ENCODE measurements at regions not wholly inside any gene's neighbourhood (a gene's known extent, or its start where the extent isn't known, plus 50 kb on each side); places are given as distances from the start of the nearest gene placed in this dataset.
"Not testable (repeated sequence)": the region's sequence is repeated elsewhere in the genome, so short reads cannot be mapped to it uniquely, and the experiment has no call there.

DNA sequence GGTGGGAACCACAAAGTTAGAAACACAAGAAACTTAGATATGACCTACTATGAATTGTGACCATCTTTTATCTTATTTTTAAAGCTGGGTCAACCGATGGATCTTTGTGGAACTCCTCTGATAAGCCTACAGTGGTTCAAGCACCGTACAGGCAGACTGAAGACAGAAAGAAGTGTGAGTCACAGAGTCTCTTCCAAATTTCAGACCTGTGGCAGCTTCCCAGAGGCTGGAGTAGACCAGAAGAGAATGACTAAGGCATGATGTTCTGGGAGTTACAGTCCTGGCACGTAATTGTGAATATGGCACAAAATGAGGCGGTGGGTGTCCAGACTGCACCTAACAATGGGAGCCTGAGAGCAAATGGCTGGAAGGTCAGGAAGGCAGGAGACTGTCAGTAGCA is 70.0 kb downstream of the LMO4 start:
- DNase-seq (ENCODE audit: low read depth, low spot score): no peak

DNA sequence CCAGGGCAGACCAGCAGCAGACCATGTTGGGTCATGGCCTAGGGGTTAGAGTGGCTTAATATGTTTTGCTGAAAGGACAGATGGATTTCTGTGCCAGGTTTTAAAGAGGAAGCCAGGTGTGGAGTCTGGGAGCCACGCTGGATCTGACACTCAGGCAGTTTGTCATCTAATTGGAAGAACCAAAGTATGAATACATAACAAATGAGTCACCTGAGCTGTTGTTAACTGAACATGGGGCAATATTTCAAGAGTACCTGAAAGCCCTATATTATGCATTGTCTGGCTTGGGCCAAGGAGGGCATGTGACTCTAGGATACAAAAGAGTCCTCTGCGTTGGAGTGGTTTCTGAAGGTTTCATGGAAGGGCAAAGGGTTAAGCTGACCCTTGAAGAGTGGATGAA is 70.6 kb downstream of the LMO4 start:
- DNase-seq (ENCODE audit: low read depth, low spot score): no peak

DNA sequence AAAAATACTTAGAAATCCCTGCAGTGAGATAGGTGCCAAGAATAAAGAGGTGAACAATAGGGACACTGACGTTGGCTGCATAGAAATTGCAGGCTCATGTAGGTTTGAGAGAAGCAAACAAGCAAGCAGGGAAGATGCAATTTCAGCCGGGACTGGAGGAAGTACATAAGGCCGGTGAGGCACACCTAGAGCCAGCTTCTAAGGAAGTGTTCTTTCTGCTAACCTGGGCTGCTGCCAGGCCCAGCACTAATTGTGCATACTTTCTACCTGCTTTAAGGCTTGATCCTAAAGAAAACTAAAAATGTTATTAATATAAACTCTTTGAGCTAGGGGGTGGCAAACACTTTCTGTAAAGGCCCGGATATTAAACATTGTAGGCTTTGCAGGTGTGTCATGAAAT is 71.0 kb downstream of the LMO4 start:
- no peak for DNase-seq (ENCODE audit: low read depth, low spot score)

DNA sequence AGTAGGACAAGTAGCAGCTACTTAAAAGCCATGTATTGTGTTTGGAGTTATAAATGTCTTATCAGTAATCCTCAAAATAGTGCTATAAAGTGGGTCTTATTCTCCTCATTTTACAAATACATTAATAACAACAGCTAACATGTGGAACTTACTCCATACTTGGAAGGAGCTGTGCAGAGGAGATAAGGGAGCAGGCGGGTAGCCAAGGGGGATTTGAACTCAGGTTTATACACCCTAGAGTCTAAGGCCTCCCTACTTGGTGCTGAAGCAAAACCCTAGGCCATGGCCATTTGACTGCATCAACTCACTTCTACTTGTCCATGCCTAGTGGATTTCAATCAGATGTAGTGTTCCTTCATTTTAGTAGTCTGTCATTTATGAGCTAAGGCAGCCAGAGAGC is 72.1 kb downstream of the LMO4 start:
- DNase-seq (ENCODE audit: low read depth, low spot score): no peak

DNA sequence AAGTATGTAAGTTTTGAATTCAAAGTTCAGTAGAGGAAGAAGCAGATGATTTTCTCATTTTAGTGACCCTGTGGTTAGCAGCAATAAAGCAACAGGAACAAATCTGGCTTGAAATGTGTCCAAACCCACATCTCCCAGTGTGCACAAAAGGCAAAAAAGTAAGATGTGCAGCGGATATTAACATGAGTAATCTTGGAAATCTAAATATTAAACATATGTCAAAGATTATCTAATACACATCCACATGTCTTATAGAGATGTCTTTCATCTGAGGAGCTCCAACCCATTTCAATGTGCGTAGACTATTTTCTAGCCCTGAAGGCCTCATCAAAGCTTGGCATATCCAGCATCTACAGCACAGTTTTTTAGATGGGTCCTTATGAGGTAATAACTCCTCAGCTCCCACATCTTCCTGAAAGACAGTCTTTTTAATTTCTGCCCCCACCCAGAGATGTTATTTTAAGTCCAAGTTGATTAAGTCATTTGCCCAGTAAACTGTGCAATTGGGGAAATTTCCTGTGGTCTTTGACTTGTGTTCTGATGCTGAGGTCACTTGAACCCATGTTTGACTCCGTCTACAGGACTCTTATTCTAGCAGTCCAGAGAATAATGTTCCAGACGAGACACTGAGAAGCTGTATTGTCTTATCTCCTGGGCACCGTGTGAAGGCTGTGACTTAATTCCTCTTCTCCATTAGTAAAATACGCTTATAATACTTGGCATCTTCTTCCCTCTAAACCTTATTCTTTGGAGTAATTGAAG is 73.7 kb downstream of the LMO4 start:
- no peak for DNase-seq (ENCODE audit: low read depth, low spot score)

DNA sequence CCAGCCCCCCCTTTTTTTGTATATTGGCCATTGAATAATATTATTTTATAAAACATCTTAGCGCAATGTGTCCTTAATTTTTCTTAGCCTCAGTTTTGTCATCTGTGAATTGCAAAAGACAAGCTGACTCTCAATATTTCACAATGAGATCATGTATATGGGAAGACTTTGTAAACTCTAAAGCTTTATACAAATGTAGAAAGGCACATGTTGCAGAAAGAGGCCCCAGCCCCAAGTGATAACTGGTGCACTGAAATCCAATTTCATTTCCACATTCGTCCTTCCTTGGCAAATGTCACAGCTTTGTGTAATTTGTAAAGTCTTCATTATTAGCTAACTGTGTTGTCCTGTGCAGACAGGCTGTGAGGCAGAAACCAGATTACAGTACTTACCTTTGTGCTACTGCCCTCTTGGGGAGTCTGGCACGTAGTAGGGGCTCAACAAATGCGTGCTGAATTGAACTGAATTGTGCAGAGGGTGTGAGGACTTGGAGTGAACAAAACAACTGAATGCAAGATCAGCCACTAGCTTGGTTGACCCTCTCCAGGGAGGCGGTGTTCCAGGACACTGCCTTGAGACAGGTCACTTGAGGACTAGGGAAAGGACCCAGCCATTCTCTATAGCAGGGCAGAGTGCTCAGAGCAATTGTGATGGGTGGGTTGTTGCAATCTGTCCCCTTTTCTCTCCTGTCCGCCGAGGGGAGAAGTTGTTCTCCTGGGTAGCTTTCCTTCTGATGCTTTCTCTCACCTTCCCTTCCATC is 74.6 kb downstream of the LMO4 start:
- no peak for DNase-seq (ENCODE audit: low read depth, low spot score)

DNA sequence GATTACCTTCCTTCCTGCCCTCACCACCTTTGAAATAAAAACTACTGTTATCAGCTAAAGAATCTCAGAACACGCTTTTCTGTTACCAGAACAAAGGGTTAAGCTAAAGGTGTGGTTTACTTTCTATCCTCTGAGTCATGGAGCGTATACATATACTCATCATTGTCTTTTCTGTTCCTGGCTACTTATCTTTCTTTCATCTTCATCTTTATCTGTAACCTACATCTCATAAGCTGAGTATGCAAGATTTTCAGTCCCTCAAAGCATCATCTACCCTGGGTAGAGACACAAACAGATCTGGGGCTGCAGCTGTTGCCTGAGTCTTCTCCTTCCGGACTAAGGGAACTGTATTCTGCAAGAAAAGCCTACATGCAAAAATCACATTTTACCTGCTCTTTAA is 75.6 kb downstream of the LMO4 start:
- DNase-seq (ENCODE audit: low read depth, low spot score): no peak

DNA sequence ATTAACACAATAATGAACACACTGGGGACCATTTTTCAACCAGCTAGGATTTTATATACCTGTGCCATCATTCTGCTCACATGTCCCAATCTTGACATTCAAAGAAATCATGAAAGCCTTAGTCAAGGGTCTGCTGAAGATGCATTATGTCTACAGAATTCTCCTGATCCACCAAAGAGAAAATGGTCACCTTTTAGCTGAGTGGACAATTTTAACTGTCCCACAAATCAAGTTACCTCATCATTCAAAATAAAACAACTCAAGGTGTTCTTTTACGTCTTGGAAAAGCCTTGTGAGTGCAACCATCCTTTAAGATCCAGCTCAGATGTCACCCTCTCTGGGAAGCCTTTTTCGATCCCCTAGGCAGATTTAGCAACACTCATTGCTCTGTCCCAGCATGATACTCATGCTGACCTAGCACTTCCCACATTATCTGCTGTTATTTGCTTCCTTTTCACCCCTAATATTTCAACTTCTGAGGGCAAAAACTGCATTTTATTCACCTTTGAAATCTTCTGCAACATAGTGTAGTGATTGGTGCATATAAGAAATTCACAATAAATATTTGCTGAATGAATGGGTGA is 80.1 kb downstream of the LMO4 start:
- no peak for DNase-seq (ENCODE audit: low read depth, low spot score)

DNA sequence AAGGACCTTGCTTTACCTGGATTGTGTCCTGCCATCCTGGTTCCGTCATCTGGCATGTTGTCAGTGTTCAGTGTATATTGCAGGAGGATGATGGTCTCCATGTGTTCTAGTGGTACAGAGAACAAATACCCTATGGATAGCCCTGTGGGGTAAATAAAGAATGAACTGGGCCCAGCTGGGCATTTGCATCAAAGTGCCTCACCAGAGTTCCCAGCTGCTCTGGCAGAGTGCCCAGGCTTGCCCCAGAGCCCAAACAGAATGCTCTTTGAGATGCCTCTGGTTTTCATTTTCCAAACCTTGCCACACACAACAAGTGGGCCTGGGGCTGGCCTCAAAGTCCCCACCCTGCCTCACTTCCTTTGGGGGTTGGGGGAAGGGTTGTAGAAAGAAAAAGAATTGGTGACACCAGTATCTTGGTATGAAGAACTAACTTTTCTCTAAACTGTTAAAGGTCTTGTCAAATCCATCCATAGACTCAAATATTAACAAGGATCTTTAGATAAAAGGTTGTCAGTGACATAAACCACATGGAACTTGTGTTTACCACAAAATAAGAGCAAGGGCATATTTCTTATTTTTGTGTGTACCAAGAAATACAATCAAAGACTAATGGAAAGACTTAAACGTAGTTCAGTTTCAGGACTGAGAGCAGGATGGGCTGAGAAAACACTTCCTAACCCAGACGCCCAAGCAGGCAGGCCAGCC is 82.2 kb downstream of the LMO4 start:
- no peak for DNase-seq (ENCODE audit: low read depth, low spot score)

DNA sequence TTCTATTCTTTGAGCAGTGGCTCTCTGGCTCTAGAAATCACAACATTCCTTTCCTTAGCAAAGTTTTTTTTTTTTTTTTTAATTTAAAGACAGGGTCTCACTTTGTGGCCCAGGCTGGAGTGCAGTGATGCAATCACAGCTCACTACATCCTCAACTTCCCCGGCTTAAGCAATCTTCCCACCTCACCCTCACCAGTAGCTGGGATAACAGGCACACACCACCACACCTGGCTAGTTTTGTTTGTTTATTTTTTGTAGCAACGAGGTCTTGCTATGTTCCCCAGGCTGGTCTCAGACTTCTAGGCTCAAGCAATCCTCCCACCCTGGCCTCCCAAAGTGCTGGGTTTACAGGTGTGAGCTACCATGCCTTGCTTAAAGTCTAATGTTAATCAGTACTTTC is 85.2 kb downstream of the LMO4 start:
- not testable (repeated sequence) for DNase-seq (ENCODE audit: low read depth, low spot score)

DNA sequence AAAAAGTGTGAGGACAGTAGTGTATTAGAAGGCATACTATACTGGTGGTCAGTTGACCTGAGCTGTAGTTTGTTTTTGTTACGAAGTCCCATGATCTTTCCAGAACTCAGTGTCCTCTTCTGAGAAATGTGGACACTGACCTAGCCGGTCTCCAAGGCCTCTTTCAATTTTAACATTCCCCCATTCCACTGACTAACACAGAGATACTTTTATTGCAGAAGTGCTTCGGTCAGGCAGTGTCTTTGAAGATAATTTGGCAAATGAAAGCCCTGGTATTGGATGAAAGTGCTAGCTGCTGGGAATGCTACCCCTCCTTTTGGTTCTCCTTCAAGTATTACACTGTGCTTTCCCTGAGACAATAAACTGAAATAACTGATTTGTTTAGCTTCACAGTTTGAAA is 89.4 kb downstream of the LMO4 start:
- DNase-seq (ENCODE audit: low read depth, low spot score): no peak

DNA sequence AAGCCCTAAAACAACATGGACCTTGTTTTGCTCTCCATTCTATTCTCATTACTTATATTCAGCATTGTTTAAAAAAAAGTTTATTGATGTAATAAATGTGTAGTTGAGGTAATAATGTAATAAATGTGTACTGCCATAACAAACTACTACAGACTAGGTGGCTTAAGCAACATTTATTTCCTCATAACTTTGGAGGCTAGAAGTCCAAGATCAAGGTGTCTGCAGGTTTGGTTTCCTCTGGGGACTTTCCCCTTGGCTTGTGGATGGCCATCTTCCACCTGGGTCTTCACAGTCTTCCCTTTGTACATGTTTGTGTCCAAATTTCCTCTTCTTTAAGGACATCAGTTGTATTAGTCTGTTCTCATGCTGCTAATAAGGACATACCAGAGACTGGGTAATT is 93.1 kb downstream of the LMO4 start:
- no peak for DNase-seq (ENCODE audit: low read depth, low spot score)

DNA sequence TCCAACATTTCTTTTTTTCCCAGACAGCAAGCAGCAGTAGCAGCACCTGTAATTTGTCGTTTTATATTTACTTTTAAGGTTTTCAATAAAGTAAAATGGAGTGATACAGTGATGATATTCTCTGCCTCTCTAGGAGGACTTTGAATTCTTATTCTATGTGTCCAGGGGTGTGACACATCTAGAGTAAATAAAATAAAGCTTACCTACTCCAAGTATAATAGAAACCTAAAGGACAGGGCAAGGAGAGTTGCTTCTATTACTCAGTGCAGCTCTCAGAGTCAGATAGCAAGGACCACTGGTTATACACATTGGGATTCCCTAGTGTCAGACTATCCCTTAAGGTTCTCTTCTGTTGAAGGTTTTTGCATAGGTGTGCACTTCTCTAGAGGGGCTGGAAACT is 95.9 kb downstream of the LMO4 start:
- no peak for DNase-seq (ENCODE audit: low read depth, low spot score)

DNA sequence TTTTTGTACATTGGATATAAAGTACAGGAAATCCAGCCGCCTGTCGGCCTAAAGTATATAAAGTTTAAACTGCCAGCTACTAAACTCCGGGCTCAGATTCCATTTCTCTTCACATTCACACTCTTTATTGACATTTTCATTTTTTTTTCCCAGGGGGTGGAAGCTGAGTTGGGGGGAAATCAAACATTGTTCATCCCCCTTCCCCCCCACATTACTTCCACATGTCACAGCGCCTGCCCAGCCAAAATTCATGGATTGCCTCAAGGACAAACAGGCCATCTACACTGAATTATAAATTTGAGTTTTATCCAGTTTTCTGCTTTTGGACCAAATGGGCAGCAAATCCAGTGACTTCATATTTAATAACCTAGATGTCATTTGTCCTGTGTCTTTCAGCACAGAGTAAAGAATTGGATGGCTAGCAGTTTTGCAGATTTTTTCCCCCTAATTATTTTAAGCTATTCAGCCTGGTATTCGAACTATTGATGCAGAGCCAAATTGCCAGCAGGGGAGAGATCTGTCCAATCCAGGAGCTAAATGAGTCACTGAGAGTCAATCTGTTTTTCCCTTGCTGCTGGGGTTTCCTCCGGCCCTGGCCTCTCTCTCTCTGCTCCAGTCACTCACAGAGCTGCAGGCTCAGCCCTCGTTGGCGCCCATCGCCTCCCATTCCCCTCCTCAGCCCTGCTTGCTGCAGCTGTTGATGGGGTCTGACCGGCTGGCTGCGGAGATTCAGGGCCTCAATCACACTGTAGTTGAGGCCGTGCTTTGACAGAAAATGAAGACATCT is 98.0 kb downstream of the LMO4 start:
- no peak for DNase-seq (ENCODE audit: low read depth, low spot score)

DNA sequence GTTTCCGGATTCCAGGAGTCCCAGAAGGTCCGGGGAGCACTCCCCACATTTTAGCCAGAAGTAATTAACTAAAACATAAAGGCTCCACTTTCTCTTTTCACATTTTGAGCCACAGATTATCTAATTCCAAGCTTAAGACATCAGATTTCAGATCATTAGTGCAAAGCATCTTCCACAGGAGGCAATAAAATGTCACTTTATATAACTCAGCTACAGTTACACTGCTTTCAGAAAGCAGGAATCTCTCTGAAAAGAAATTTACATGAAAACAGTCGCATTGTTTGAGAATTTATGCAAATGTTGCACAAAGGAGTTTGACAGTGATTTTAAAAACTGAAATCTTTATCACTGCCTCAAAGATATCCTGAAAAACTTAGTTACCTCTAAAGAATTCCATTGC is 99.7 kb downstream of the LMO4 start:
- DNase-seq (ENCODE audit: low read depth, low spot score): no peak

DNA sequence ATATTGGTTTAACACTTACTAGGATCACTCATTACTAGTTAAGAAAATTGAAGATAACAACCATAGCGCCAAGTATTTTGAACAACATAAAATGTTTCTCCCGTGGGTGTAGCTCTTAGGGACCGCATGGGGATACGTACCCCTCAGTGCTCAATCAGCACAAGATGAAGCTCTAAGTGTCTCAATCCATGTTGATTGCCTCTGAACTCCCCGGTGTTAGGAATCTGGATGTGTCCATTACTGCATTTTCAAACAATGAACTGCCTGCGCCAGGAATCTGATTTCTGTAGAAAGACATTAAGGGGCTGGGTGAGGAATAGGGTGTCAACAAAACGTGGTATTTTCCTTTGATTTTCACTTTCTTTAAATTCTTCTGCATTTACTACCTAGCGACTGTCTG is 100.2 kb downstream of the LMO4 start:
- no peak for DNase-seq (ENCODE audit: low read depth, low spot score)

DNA sequence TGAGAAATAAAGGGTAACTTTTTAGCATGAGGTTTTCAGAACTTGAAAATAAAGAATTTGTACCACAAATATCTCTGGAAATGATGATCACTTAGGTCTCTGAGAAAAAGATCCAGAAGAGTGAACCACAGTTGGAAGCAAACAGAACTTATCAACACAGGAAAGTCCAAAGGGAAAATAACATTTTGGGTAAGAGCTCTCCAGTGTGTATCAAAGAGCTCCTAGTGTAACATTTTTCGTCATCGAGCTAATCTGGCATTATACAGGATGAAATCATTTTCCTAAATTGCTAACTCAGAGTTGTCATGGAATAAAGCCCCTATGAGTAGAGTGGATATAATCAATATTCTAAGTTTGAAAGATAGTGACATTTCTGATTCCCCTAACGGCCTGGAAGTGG is 104.0 kb downstream of the LMO4 start:
- DNase-seq (ENCODE audit: low read depth, low spot score): no peak

DNA sequence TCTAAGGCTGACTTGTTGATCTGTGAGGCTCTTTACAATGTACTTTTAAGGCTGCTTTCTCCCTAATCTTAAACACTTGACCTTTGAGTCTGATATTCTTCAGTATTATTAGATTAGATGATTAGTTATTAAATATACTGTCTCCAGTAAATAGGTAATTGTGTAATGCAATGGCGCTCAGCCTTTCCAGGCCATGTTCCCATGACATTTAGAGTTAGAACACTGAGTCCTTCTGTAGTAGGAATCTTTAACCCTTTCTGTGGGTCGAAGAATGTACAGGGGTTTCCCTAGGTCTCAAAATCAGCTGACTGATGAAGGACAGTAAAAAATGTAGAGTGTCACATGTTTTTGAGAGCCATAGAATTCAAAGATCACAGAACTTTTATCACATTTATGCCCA is 104.4 kb downstream of the LMO4 start:
- not testable (repeated sequence) for DNase-seq (ENCODE audit: low read depth, low spot score)

DNA sequence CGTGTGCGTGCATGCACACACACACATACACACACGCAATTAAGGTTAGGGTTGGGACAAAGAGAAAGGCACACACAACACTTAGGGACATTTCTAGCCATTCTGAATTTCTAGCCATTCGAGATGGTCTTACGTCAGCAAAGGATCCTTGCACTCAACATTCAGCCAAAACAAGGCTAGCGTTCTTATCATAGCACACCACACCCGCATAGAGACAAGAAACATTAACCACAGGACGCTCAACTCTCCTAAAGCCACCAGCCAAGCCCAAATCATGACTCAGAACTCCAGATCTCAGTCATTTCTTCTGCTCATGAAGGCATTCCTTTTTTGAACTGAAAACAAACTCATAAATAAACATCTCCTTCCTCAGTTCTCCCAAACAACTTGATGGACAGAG is 106.8 kb downstream of the LMO4 start:
- no peak for DNase-seq (ENCODE audit: low read depth, low spot score)

DNA sequence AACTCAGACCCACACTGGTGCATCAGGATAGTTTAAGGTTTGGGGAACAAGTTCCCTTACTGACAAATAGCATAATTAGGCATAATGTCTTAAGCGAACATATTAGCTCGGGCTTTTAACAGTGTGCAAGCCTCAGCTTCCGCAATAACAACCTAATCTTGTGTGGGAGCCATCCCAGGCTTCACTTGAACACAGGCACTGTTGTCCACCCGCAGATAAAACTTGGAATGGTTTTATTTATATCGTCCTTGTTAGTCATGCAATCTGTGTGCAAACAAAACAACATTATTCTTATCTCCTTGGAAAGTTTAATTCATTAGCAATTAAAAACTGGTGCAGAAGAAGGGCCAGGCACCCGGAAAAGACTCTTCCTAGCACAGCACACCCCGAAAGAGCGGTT is 107.4 kb downstream of the LMO4 start:
- not testable (repeated sequence) for DNase-seq (ENCODE audit: low read depth, low spot score)

DNA sequence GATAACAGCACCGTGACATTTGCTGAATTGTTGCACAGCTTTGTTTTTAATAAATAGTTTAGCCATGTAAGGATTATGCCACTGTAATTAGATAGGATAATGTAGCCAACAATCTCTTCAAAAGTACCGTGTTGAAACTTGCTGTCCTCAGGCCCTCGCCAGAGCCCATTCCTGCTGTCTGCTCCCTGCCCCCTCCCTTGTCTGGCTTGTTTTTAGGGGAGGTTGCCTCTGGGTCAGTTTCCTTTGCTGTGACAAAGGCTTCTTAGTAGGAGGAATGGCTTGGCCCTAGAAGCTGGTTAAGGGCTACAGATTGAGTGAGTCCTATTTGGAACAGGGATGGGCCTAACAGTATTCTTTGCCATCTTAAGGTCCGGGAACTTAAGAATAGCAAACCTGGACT is 107.9 kb downstream of the LMO4 start:
- no peak for DNase-seq (ENCODE audit: low read depth, low spot score)
